ENCODE measurements at regions not wholly inside any gene's neighbourhood (a gene's known extent, or its start where the extent isn't known, plus 50 kb on each side); places are given as distances from the start of the nearest gene placed in this dataset.

DNA sequence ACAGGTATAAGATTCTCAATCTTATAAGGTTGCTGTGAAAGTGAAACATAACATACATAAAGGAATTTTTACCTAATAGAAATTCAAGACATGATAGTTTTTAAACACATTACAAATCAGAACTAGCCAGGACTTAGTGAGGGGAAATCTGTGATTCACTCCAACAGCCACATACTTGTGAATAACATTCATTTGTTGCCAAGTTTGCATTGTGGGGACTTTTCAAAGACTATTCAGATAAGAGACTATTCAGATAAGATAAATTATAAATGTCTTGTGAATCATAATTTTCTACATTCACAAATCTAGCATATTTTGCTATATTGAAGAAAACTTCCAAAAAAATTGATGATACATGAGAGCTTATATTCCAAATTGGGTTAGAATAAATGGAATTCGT is 345.3 kb upstream of the CDH20 start:
- TF ChIP-seq TAF1 (IDR thresholded peaks at IDR 0.05; ENCODE audit: borderline replicate concordance, low read depth, low read length) (no peak), POLR2A (IDR thresholded peaks at IDR 0.05; ENCODE audit: low read depth, low read length) (no peak)
